Activated CD4-positive, alpha-beta T cell treated with anti-CD3 and anti-CD28 coated beads, Interleukin-2, amount 50 U/mL, for 1 hour (primary cell): ENCODE measurements at regions not wholly inside any gene's neighbourhood (a gene's known extent, or its start where the extent isn't known, plus 50 kb on each side); places are given as distances from the start of the nearest gene placed in this dataset.
"Not testable (repeated sequence)": the region's sequence is repeated elsewhere in the genome, so short reads cannot be mapped to it uniquely, and the experiment has no call there.

Experiments used
- DNase-seq: peaks from one replicate; pipeline ENCODE4 v3.0.0-alpha.2; 2020

- no peak for DNase-seq
These were observed 274.8 kb upstream of the NCKAP5 start for GRCh38 chr2:133843091-133843490.

DNA sequence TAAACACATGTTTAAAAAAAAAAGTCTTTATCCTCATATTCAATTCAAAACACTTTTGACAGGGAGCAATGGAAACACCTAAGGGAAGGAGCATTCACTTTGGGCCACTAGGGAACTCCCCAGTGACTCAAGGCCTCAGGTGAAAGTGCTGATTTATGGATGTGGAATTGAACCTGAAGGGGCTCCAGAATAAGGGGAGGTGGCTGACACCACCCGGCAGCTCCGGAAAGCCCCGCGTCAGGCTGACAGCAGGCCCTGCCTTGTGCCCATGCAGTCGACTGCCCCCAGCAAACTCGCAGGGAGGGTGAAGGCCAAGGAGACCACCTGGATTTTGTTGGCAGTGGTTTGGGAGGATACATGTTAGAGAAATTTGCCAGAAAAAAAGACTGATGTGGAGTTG is 275.3 kb upstream of the NCKAP5 start:
- DNase-seq, result no peak

DNA sequence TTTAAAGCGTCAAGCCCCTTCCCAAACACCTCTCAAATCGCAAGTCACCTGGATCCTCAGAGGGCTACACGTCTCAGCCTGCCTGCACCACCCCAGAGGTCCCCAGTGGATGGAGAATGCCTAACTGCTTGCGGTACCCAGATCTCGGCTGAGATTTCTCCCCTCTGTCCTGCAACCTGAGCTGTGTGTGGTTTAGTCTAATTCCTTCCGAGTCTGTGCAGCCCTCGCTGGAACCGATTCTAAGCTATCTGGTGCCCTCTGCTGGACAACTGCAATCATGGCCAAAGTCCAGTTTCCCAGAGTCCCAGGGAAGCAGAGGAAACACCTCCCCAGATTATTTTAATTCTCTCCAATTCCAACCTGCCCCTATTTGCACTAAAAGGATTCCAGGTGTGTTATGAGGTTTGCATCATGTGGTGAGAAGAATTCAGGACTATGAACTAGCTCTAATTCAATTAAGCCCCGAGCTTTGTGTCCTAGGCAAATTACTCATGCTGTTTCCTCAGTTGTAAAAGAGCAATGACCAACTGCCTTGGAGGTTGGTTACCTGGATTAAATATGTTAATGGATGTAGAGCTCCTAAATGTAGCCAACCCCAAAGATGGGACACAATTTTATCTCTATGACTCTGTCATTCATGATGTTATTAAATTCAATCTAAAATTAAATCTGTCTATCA is 276.1 kb upstream of the NCKAP5 start:
- peak; percentile 48 for DNase-seq

GRCh38 chr2:133846476-133846875 is 278.2 kb upstream of the NCKAP5 start:
- no peak for DNase-seq

- no peak for DNase-seq
These were observed 279.3 kb upstream of the NCKAP5 start for GRCh38 chr2:133847591-133847990.

DNA sequence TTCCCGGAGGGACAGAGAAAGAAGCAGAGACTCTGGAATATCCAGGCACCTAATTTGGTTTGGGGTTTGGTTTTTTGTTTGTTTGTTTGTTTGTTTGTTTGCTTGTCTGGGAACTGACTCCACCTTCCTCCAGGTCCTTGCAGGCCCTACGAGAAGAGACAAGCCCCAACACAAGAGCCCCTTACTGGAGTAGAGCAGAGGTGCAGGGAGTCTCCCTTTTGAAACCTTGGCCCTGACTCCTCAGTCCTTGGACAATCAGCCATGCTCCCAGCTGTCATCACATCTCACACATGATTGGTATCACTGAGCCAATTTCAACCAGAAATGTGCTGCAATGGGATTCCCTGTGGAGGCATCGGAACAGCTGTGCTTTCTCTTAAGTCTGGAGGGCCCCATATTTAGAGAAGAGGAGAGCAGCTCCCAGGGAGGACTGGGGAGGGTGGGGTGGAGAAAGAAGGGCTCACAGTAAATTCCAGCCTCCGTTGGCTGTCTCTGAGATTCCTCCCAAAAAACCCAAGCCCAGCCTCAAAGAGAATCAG is 279.9 kb upstream of the NCKAP5 start:
- no peak for DNase-seq

GRCh38 chr2:133849341-133849740 is 281.1 kb upstream of the NCKAP5 start:
- no peak for DNase-seq

- DNase-seq, result no peak
These were observed 286.4 kb upstream of the NCKAP5 start for GRCh38 chr2:133854603-133855200.

DNA sequence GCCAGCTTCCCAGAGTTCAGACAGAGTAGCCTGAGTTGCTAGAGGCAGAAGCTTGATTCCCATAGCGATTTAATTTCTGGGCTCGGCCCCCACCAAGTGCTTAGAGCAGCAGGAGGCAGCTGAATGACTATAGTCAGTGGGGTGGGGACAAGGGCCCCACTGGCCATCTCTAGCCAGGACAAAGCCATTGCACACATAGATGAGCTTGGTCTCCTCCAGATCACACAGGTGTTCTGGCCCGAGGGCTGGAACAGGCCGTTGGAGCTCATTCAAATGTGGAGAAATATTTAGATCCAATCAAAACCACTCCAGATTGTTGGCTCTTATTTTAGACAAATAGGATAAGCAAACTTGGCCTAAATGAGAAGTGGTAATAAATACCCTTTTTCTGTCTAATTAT is 287.3 kb upstream of the NCKAP5 start:
- no peak for DNase-seq

- no peak for DNase-seq
These were observed 288.4 kb upstream of the NCKAP5 start for GRCh38 chr2:133856678-133857077.

DNA sequence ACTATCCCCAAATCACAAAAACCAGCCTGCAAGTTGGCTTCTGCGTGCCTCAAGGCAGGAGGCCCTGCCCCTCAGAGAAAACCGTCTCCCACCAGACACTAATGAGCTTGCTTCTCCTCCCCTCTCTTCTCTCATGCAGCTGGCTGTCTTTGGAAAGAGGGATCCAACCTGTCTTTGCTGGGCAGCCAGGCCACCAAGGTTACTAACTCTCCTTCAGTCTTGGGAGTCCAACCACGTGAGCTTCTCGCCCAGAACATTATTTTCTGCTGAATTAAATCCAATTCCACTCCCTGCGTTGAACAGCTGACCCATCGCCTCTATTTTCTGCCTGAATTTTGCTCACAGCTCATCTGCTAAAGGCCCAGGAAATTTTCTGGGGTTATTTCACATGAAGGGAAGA is 291.3 kb upstream of the NCKAP5 start:
- DNase-seq, result no peak

- no peak for DNase-seq
These were observed 294.2 kb upstream of the NCKAP5 start for GRCh38 chr2:133862400-133862977.

GRCh38 chr2:133863106-133863800 is 295.0 kb upstream of the NCKAP5 start:
- DNase-seq, result no peak

- no peak for DNase-seq
These were observed 296.9 kb upstream of the NCKAP5 start for GRCh38 chr2:133865141-133865540.

- DNase-seq, result no peak
These were observed 298.9 kb upstream of the NCKAP5 start for GRCh38 chr2:133867166-133867565.

DNA sequence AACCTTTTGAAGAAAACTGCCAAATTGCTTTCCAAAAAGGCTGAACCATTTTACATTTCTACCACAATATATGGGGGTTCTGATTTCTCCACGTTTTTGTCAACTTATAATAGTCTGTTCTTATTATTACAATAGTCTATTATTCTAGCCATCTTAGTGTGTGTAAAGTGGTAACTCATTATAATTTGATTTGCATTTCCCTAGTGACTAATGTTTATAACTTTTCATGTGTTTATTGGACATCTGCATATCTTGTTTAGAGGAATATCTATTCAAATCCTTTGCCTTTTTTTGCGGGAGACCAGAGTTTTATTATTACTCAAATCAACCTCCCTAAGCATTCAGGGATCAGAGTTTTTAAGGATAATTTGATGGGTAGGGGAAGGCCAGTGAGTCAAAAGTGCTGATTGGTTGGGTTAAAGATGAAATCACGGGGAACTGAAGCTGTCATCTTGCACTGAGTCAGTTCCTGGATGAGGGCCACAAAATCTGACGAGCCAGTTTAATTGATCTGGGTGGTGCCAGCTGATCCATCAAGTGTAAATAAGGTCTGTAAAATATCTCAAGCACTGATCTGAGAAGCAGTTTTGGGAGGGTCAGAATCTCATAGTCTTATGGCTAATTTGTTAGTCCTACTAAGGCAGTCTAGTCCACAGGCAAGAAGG is 303.4 kb upstream of the NCKAP5 start:
- DNase-seq, result no peak

DNA sequence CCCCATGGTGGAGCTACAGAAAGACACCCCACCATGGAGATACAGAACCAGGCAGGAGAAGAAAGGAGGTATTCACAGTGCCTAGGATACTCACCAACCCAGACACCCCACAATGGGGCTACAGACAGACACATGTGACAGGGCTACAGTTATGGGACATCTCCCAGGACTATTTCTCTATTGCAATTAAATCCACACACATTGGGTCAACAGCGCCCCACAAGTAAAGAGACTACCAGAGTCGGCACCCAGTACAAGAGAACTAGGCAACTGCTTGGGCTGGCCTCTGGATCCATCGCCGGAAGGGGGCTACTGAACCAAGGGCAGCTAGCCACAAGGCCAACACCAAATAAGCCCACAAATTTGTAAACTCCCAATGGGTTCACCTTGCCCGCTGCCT is 310.1 kb upstream of the NCKAP5 start:
- DNase-seq, result no peak

GRCh38 chr2:133879703-133880102 is 311.4 kb upstream of the NCKAP5 start:
- no peak for DNase-seq

- DNase-seq, result not testable (repeated sequence)
These were observed 313.9 kb upstream of the NCKAP5 start for GRCh38 chr2:133882159-133882558.

DNA sequence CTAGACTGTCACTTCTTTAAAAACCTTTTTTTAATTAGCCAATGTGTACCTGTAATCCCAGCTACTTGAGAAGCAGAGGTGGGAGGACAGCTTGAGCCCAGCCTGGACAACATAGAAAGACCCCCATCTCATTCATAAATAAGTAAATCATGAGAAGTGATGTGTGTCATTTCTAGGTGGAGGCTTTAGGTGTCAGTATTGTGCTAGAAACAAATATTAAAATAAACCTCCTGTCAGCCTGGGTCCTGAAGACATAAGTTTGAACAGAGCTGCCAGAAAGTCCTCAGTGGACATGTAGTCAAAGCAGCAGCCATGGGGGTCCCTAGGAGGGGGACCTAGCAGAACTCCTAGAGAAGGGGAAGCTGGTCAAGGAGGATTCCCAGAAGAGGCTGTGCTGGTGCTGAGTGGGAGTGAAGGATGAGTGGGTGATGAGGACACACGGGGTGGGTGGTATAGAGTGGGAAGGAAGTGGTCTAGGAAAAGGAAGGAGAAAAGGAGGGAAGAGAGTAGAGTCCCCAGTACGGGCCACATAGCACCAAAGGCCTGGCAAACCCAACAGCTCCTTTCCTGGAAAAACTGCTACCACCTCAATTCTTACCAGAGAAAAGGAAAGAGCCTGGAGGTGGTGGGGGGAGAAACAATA is 316.6 kb upstream of the NCKAP5 start:
- no peak for DNase-seq

GRCh38 chr2:133885847-133886246 is 317.6 kb upstream of the NCKAP5 start:
- DNase-seq, result no peak
